ENCODE measurements at regions not wholly inside any gene's neighbourhood (a gene's known extent, or its start where the extent isn't known, plus 50 kb on each side); places are given as distances from the start of the nearest gene placed in this dataset.

- no peaks in the 10 kb centered on the region for H3K36me3 ChIP-seq (ENCODE audit: control insufficient read depth, insufficient read depth, low read length, severe bottlenecking)
- H3K4me1 ChIP-seq (ENCODE audit: control insufficient read depth, insufficient read depth, low read length): peaks cover 15% of the 10 kb centered on the region
These were observed 404.6 kb upstream of the OPRM1 start for GRCh38 chr6:153634416-153634815.

DNA sequence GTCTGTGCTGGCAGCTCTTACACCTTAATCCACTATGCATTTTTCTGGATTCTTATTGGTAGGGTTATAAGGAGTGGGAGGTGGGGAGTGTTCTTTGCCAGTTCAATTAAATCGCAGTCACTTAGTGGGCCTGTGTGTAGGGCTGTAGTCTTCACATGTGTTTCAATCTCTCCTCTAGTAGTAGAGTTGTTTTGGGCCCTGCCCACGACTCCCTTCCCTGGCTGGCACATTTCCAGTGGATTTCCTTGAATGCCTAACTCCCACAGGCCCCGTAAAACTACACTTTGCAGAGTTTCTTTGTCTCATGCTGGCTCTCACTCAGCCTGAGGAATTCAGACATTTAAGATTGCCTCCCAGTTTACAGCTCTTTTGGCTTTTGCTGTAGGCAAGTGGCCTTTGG is 414.0 kb upstream of the OPRM1 start:
- H3K9me3 ChIP-seq (ENCODE audit: control insufficient read depth, low read length): no peaks in the 10 kb centered on the region
- peaks cover 21% of the 10 kb centered on the region for H3K4me1 ChIP-seq (ENCODE audit: control insufficient read depth, insufficient read depth, low read length)
- DNase-seq (ENCODE audit: low read depth): no peak

More at GRCh38 chr6:153634416-153634815, 404.6 kb upstream of the OPRM1 start:
- Histone ChIP-seq H3K4me3 (ENCODE audit: low read length) (no peak overlapping the region), H3K27me3 (replicated peaks; ENCODE audit: control insufficient read depth, insufficient read depth, low read length) (no peaks in the 10 kb centered on the region), H3K9me3 (ENCODE audit: control insufficient read depth, low read length) (peaks cover 5% of the 10 kb centered on the region), H3K9ac (ENCODE audit: low read length) (no peak overlapping the region)
- DNase-seq (ENCODE audit: low read depth): no peak

DNA sequence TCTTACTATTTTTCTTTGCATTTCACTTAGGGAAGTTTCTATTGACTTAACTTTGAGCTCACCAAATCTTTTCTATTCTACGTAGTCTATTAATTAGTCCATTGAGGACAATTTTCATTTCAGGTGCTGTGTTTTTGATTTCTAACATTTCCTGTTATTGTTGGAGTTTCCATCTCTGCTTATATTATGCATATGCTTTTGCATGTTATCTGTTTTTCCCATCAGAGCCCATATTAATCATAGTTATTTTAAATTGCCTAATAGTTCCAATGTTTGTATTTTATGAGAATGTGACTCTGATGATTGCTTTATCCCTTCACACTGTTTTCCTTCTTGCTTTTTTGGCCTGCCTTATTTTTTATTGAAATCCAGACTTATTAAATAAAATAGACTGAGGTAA is 414.5 kb upstream of the OPRM1 start:
- H3K4me1 ChIP-seq (ENCODE audit: control insufficient read depth, insufficient read depth, low read length): peaks cover 21% of the 10 kb centered on the region
- H3K9me3 ChIP-seq (ENCODE audit: control insufficient read depth, low read length): no peaks in the 10 kb centered on the region
- H3K36me3 ChIP-seq (ENCODE audit: control insufficient read depth, insufficient read depth, low read length, severe bottlenecking): no peaks in the 10 kb centered on the region
- no peaks in the 10 kb centered on the region for H3K27me3 ChIP-seq (replicated peaks; ENCODE audit: control insufficient read depth, insufficient read depth, low read length)
- peak overlapping the region; percentile 34 for H3K9ac ChIP-seq (ENCODE audit: low read length)
- no peak overlapping the region for H3K4me3 ChIP-seq (ENCODE audit: low read length)
- no peak for DNase-seq (ENCODE audit: low read depth)

More for the DNA sequence above, 414.0 kb upstream of the OPRM1 start:
- peak overlapping the region; percentile 34 for H3K9ac ChIP-seq (ENCODE audit: low read length)
- H3K36me3 ChIP-seq (ENCODE audit: control insufficient read depth, insufficient read depth, low read length, severe bottlenecking): no peaks in the 10 kb centered on the region
- H3K4me3 ChIP-seq (ENCODE audit: low read length): no peak overlapping the region
- no peaks in the 10 kb centered on the region for H3K27me3 ChIP-seq (replicated peaks; ENCODE audit: control insufficient read depth, insufficient read depth, low read length)

DNA sequence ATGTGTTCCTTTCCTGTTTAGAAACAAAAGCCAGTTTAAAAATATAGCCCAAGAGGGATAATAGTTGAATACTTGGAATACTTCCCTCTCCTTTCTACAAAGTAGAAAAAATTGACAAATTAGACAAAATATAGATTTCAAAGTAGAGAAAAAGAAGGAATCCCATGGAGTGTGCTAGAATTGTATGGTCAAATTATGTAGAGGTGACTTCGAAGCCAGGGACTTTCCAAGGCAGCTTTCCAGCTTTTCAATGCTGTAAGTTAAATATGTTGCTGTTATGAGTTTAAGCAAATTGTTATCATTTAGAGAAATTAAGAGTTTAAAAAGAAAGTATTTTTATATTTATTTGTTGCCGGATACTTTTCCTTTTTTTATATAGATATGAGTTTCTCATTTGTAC is 415.5 kb upstream of the OPRM1 start:
- no peaks in the 10 kb centered on the region for H3K36me3 ChIP-seq (ENCODE audit: control insufficient read depth, insufficient read depth, low read length, severe bottlenecking)
- no peak for DNase-seq (ENCODE audit: low read depth)
- H3K4me1 ChIP-seq (ENCODE audit: control insufficient read depth, insufficient read depth, low read length): peaks cover 26% of the 10 kb centered on the region
- no peak overlapping the region for H3K9ac ChIP-seq (ENCODE audit: low read length)
- H3K27me3 ChIP-seq (replicated peaks; ENCODE audit: control insufficient read depth, insufficient read depth, low read length): no peaks in the 10 kb centered on the region
- no peaks in the 10 kb centered on the region for H3K9me3 ChIP-seq (ENCODE audit: control insufficient read depth, low read length)
- no peak overlapping the region for H3K4me3 ChIP-seq (ENCODE audit: low read length)

DNA sequence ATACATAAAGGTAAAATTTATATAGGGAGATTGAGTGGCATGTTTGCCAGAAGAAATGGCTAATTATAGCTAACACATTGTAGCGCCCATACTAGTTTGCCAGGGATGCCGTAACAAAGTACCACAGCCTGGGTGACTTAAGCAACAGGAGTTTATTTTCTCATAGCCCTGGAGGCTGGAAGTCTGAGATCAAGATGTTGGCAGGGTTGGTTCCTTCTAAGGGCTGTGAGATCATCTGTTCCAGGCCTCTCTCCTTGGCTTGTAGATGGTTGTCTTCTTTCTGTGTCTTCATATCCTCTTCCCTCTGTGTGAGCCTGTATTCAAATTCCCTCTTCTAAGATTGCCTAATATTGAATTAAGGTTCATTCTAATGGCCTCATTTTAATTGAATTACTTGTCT is 417.5 kb upstream of the OPRM1 start:
- H3K4me1 ChIP-seq (ENCODE audit: control insufficient read depth, insufficient read depth, low read length): peaks cover 26% of the 10 kb centered on the region
- no peak overlapping the region for H3K9ac ChIP-seq (ENCODE audit: low read length)
- no peak overlapping the region for H3K4me3 ChIP-seq (ENCODE audit: low read length)
- no peaks in the 10 kb centered on the region for H3K36me3 ChIP-seq (ENCODE audit: control insufficient read depth, insufficient read depth, low read length, severe bottlenecking)
- no peaks in the 10 kb centered on the region for H3K27me3 ChIP-seq (replicated peaks; ENCODE audit: control insufficient read depth, insufficient read depth, low read length)
- DNase-seq (ENCODE audit: low read depth): no peak
- no peaks in the 10 kb centered on the region for H3K9me3 ChIP-seq (ENCODE audit: control insufficient read depth, low read length)

DNA sequence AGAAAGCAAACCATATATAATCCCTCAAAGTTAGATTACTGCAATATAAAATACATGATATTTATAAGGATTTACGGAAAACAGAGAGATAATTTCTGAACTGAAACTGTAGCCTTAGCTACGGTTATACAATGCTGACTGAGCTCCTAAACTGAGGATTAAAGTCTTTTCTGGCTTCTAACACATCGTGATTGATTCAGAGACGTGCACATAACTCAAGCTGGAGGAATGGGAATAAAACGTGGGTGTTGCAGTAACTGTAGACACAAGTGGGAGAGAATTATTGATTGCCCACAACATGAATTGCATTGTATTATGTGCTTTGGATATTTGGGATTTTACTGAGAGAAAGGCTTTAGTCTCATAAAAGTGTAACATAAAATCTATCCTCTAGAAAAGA is 418.0 kb upstream of the OPRM1 start:
- Histone ChIP-seq H3K36me3 (ENCODE audit: control insufficient read depth, insufficient read depth, low read length, severe bottlenecking) (no peaks in the 10 kb centered on the region), H3K4me3 (ENCODE audit: low read length) (no peak overlapping the region), H3K27me3 (replicated peaks; ENCODE audit: control insufficient read depth, insufficient read depth, low read length) (no peaks in the 10 kb centered on the region), H3K9me3 (ENCODE audit: control insufficient read depth, low read length) (no peaks in the 10 kb centered on the region), H3K4me1 (ENCODE audit: control insufficient read depth, insufficient read depth, low read length) (peaks cover 26% of the 10 kb centered on the region), H3K9ac (ENCODE audit: low read length) (no peak overlapping the region)
- DNase-seq (ENCODE audit: low read depth): no peak

GRCh38 chr6:153618371-153619322 is 420.4 kb upstream of the OPRM1 start:
- no peaks in the 10 kb centered on the region for H3K27me3 ChIP-seq (replicated peaks; ENCODE audit: control insufficient read depth, insufficient read depth, low read length)
- no peak overlapping the region for H3K4me3 ChIP-seq (ENCODE audit: low read length)
- no peaks in the 10 kb centered on the region for H3K9me3 ChIP-seq (ENCODE audit: control insufficient read depth, low read length)
- DNase-seq (ENCODE audit: low read depth): no peak
- H3K4me1 ChIP-seq (ENCODE audit: control insufficient read depth, insufficient read depth, low read length): peaks cover 10% of the 10 kb centered on the region
- H3K9ac ChIP-seq (ENCODE audit: low read length): no peak overlapping the region
- H3K36me3 ChIP-seq (ENCODE audit: control insufficient read depth, insufficient read depth, low read length, severe bottlenecking): no peaks in the 10 kb centered on the region

DNA sequence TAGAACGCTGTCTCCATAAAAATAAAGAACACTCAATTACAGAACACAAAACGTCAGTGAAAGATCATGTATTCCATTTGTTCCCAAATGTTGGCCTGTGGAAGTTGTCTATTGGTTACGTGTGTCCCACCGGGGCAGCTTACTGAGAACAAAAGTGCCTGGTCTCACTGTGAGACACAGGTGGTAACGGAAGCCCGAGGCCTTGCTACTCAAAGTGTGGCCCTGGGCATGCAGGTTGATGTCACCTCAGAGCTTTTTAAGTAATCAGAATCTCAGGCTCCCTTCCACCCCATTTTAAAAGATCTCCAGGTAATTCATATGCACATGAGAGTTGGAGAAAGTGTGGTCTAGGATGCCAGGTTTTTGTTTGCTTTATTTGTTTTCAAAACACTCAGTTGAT is 422.5 kb upstream of the OPRM1 start:
- Histone ChIP-seq H3K4me1 (ENCODE audit: control insufficient read depth, insufficient read depth, low read length) (peaks cover 10% of the 10 kb centered on the region), H3K4me3 (ENCODE audit: low read length) (no peak overlapping the region), H3K9ac (ENCODE audit: low read length) (no peak overlapping the region), H3K9me3 (ENCODE audit: control insufficient read depth, low read length) (no peaks in the 10 kb centered on the region), H3K36me3 (ENCODE audit: control insufficient read depth, insufficient read depth, low read length, severe bottlenecking) (no peaks in the 10 kb centered on the region), H3K27me3 (replicated peaks; ENCODE audit: control insufficient read depth, insufficient read depth, low read length) (no peaks in the 10 kb centered on the region)
- DNase-seq (ENCODE audit: low read depth): no peak

- Histone ChIP-seq H3K27me3 (replicated peaks; ENCODE audit: control insufficient read depth, insufficient read depth, low read length) (no peaks in the 10 kb centered on the region), H3K4me1 (ENCODE audit: control insufficient read depth, insufficient read depth, low read length) (peaks cover 7% of the 10 kb centered on the region), H3K9me3 (ENCODE audit: control insufficient read depth, low read length) (no peaks in the 10 kb centered on the region), H3K36me3 (ENCODE audit: control insufficient read depth, insufficient read depth, low read length, severe bottlenecking) (no peaks in the 10 kb centered on the region), H3K4me3 (ENCODE audit: low read length) (no peak overlapping the region), H3K9ac (ENCODE audit: low read length) (no peak overlapping the region)
- no peak for DNase-seq (ENCODE audit: low read depth)
These were observed 425.2 kb upstream of the OPRM1 start for GRCh38 chr6:153613719-153614455.

DNA sequence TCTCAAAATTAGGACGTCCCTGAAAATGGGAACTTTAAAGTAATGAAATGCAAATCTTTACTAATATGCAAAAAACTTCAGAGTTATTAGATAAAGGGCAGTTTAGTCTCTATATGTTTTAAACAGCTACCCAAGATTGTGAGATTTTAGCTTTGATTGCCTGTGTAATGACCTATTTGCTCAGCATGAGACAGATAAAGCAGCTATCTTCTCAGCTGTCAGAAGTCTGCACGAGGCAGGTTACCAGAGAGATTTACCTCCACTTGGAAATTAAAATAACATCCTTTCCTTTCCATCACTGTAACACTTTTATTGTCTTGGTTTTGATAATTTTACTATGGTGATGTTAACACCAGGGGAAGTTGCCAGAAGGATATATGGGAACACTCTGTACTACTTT is 436.6 kb upstream of the OPRM1 start:
- no peak for DNase-seq (ENCODE audit: low read depth)
- Histone ChIP-seq H3K4me1 (ENCODE audit: control insufficient read depth, insufficient read depth, low read length) (no peaks in the 10 kb centered on the region), H3K4me3 (ENCODE audit: low read length) (no peak overlapping the region)

GRCh38 chr6:153599901-153600300 is 439.1 kb upstream of the OPRM1 start:
- DNase-seq (ENCODE audit: low read depth): no peak
- Histone ChIP-seq H3K4me3 (ENCODE audit: low read length) (no peak overlapping the region), H3K9ac (ENCODE audit: low read length) (no peak overlapping the region), H3K4me1 (ENCODE audit: control insufficient read depth, insufficient read depth, low read length) (no peaks in the 10 kb centered on the region), H3K36me3 (ENCODE audit: control insufficient read depth, insufficient read depth, low read length, severe bottlenecking) (no peaks in the 10 kb centered on the region), H3K27me3 (replicated peaks; ENCODE audit: control insufficient read depth, insufficient read depth, low read length) (no peaks in the 10 kb centered on the region), H3K9me3 (ENCODE audit: control insufficient read depth, low read length) (no peaks in the 10 kb centered on the region)

More for the DNA sequence above, 436.6 kb upstream of the OPRM1 start:
- no peaks in the 10 kb centered on the region for H3K27me3 ChIP-seq (replicated peaks; ENCODE audit: control insufficient read depth, insufficient read depth, low read length)
- H3K9me3 ChIP-seq (ENCODE audit: control insufficient read depth, low read length): no peaks in the 10 kb centered on the region
- H3K36me3 ChIP-seq (ENCODE audit: control insufficient read depth, insufficient read depth, low read length, severe bottlenecking): no peaks in the 10 kb centered on the region
- no peak overlapping the region for H3K9ac ChIP-seq (ENCODE audit: low read length)

Data from adipocyte (in vitro differentiated cells).